ENCODE measurements at regions not wholly inside any gene's neighbourhood (a gene's known extent, or its start where the extent isn't known, plus 50 kb on each side); places are given as distances from the start of the nearest gene placed in this dataset.
A peak's percentile ranks its signal among the peaks of the same experiment; 100 is the strongest.
"Not testable (repeated sequence)": the region's sequence is repeated elsewhere in the genome, so short reads cannot be mapped to it uniquely, and the experiment has no call there.

DNA sequence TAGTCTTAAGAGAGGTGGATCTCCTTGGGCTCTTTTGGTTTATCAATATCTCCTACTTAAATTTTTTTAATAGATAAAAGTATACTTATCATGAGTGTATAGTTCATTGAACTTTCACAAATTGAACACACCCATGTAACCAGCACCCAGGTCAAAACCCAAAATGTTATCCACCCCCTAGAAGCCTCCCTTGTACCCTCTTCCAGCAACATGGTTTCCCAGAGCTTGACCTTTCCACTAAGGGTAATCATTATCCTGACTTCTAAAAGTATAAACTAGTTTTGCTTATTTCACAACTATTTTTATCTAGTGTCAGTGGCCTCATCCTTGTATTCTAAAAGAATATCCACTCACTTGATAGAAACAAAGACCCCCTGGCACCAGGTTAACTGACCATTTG is 106.8 kb downstream of the MDH1 start:
- DNase-seq (ENCODE audit: low read depth in 2 of 2) = no peak

GRCh38 chr2:63696496-63696895 is 107.7 kb downstream of the MDH1 start:
- no peak for DNase-seq (ENCODE audit: low read depth in 2 of 2)

GRCh38 chr2:63697160-63697559 is 108.4 kb downstream of the MDH1 start:
- DNase-seq (ENCODE audit: low read depth in 2 of 2) = no peak

GRCh38 chr2:63698786-63699548 is 110.2 kb downstream of the MDH1 start:
- DNase-seq (ENCODE audit: low read depth in 2 of 2) = peak; percentile 78 to 84

DNA sequence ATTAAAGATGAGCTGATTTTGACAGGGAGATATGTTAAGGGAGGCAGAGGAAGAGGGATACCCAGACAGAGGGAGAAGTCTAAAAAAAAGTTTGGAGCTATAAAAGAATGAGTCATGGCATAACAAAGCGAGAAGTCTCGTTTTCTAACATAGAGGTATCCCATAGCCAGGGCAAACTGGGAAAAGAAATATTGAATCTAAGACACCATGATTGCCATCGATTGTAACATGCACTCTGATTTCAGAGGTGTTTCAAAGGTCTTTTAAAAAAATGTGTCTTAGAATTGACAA is 110.7 kb downstream of the MDH1 start:
- DNase-seq (ENCODE audit: low read depth in 2 of 2) = peak in 1 of 2 donors; percentile 20

DNA sequence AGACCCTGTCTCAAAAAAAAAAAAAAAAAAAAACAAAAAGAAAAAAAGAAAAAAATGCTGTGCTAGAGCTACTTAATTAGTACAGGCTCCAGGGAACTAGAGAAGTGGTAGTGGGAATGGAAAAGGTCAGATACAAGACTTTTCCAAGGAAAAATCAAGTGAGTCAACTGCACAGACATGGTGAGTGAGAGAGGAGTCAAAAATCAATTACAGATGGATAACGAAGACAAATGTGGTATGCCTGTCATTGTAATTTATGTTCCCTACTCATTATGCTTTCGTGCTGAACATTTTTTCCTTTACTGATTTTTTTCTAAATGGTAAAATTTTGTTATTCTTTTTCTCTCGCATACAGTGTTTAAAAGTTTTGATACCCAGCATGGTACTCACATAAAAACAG is 111.5 kb downstream of the MDH1 start:
- no peak for DNase-seq (ENCODE audit: low read depth in 2 of 2)

- no peak for DNase-seq (ENCODE audit: low read depth in 2 of 2)
Measured at GRCh38 chr2:63701406-63701805, 112.6 kb downstream of the MDH1 start.

DNA sequence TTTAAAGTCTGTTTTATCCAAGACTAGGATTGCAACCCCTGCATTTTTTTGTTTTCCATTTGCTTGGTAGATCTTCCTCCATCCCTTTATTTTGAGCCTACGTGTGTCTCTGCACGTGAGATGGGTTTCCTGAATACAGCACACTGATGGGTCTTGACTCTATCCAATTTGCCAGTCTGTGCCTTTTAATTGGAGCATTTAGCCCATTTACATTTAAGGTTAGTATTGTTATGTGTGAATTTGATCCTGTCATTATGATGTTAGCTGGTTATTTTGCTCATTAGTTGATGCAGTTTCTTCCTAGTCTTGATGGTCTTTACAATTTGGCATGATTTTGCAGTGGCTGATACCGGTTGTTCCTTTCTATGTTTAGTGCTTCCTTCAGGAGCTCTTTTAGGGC is 117.3 kb downstream of the MDH1 start:
- DNase-seq (ENCODE audit: low read depth in 2 of 2) = not testable (repeated sequence)

GRCh38 chr2:63710732-63711131 is 122.0 kb downstream of the MDH1 start:
- DNase-seq (ENCODE audit: low read depth in 2 of 2) = no peak

DNA sequence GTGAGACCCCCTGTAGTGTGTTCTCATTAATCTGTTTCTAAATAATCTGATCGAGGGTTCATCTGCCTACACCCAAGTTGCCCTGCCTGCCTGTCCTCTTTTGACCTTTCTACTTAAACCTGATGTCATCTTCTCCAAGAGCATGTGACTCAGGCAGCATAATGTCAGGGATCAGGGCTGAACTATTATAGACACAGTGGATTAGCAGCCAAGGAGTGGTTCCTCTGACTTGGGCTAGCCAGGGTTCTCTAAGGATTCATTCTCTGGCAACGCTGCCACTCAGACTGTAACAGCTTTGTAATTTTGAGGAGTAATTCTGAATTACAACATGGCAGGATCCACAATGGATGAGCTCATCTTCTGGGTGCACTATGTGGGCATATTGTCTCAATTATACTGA is 124.0 kb downstream of the MDH1 start:
- no peak for DNase-seq (ENCODE audit: low read depth in 2 of 2)

DNA sequence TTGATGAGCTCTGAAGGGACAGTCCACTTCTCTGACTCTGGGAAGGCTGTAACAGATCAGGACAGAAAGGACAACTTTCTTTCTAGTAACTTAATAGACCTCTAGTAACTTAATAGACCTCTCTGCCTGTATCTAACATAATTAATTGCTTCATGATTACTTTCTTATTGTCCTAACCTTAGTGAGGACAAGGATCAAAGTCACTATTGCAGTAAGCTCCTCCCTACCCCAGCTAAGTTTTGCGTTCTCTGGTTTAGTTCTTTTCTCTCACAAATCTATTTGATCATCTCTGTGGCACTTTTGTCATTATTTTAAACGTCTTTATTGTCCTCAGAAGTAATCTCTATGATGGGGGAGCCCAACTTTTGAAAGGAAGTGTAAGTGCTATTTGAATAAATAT is 125.5 kb upstream of the UGP2 start:
- DNase-seq (ENCODE audit: low read depth in 2 of 2) = no peak

DNA sequence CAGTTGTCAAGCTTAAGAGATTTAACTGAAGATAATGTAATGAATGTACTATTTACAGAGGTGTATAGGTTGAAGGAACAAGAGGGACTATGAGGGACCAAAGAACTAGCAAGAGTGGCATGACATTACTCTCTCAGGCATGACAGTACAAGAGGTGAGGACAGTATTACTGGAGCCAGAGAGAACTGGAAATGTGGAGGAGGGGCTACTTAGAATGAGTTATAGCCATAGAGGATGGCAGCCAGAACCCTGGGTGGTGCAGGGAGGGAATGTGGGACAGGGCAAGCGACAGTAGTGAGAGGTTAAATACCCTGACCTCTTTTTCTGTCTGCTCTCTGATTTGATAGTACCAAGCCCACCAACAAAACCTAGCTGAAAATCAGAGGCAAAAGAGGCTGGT is 122.6 kb upstream of the UGP2 start:
- no peak for DNase-seq (ENCODE audit: low read depth in 2 of 2)

DNA sequence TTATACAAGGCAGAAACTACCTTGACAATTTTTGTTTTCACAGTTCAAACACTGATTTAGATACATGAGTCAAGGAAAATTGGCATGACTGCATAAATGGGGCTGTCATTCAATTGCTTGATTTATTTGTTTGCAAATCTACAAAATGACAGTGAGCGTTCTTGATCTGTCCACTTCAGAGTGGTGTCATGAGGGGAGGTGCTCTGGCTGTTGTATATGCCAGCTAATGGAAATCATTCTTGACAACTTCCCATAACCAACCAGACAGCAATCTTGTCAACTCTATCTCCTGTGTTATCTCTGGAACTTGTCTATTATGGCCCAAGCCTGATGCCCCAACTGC is 120.6 kb upstream of the UGP2 start:
- peak; percentile 60 to 90 for DNase-seq (ENCODE audit: low read depth in 2 of 2)

- DNase-seq (ENCODE audit: low read depth in 2 of 2) = not testable (repeated sequence)
Measured at GRCh38 chr2:63722284-63722683, 119.4 kb upstream of the UGP2 start.

GRCh38 chr2:63723709-63724108 is 118.0 kb upstream of the UGP2 start:
- DNase-seq (ENCODE audit: low read depth in 2 of 2) = no peak

GRCh38 chr2:63725212-63725611 is 116.5 kb upstream of the UGP2 start:
- not testable (repeated sequence) for DNase-seq (ENCODE audit: low read depth in 2 of 2)

- DNase-seq (ENCODE audit: low read depth in 2 of 2) = peak; percentile 63 to 93
Measured at GRCh38 chr2:63729362-63729761, 112.3 kb upstream of the UGP2 start.

GRCh38 chr2:63729831-63730230 is 111.9 kb upstream of the UGP2 start:
- DNase-seq (ENCODE audit: low read depth in 2 of 2) = no peak

DNA sequence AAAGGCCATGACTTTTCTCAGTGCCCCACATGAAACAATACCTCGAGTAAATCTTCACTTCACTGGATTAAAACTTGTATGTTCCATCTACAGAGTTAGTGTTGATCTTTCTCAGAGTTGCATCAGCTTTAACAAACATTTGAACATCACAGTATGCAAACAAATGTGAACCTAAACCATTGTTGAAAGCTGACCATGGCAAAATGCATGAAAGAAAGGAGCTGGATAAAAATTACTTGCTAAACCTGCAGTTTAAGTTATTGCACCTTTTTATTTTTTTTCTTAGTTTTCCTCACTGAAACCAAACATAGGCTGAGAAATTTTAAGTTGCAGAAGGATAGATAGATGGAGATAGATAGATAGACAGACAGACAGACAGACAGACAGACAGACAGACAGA is 107.2 kb upstream of the UGP2 start:
- DNase-seq (ENCODE audit: low read depth in 2 of 2) = no peak

DNA sequence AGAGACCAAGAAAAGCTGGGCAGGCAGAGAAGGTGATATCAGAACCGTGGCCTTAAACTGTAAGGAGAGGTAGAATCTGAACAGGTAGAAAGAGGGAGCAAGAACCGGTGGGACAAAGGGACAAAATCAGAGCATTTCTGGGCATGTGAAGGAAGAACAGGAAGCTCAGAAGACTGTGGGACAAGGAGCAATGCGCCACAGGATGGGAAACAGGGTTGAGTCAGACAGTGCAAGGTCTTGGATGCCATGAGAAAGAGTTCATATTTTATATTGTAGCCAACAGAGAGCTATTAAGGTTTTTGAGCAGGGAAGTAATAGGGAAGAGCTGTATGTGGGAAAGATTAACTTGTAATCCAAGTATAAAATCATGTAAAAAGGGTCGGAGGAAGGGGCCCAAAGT is 106.4 kb upstream of the UGP2 start:
- peak in 1 of 2 donors; percentile 71 for DNase-seq (ENCODE audit: low read depth in 2 of 2)

DNA sequence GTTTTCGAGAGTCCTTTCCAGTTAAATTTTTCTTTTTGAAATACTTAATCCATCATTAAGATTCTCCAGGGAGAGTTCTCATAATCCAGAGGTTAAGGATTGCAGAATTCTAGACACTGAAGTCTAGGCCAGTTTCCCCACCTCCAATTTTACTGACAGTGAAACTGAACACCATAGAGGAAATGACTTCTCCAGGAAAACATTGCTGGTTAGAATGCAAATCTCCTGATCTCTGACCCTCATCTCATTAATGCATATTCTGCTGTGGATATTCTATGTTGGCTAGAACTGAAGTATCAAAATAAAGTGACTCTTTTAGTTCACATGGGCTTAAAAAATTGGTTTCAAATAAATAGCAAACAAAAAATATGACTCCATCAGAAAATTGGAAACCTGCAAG is 105.8 kb upstream of the UGP2 start:
- peak; percentile 29 to 73 for DNase-seq (ENCODE audit: low read depth in 2 of 2)

DNA sequence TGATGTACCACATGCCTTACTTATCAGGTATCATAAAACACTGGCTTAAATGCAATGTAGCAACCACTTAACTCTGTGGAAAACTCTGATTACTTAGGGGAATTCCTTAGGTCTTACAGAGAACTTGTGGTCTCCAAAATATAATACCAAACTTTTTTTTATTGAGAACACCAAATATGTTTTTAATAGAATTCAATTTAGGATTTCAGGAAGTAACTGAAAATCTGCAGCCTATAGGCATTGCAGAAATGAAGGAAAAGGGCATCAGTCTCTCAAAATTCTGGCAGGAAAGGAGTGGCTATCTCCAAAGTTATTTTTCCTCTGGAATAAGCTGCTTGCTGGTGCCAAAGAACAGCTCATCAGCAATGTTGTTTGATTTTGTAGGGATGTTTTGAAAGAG is 105.3 kb upstream of the UGP2 start:
- DNase-seq (ENCODE audit: low read depth in 2 of 2) = peak in 1 of 2 donors; percentile 53

DNA sequence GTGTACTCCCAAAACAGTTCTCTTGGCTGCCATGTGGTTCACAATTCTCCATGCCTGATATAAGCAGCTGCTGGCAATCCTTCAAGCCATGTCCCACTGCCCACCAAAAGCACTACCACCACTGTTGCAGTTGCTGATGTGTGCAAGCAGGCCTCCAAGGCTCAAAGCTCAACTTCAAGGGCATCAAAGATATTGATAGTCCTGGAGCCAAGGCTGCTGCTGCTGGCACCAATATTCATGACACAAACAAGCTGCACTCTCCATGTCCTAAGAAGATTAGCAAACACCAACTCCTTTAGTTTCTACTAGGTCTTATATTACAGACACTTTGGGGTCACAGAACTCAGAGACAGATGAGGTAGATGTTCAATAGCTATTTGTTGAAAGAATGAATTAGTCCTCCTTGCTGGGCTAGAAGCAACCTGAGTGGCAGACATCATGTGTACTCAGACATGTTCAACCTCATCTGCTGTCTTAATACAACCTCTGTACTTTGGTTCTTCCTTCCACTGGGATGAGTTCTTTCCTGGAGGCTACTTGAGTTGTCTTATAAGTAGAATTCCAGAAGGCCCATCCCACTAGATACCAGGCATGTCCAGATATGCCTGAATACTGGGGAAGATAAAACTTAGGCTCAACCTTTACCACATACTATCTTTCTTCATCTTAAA is 104.5 kb upstream of the UGP2 start:
- no peak for DNase-seq (ENCODE audit: low read depth in 2 of 2)

GRCh38 chr2:63738019-63738418 is 103.7 kb upstream of the UGP2 start:
- peak in 1 of 2 donors; percentile 7 for DNase-seq (ENCODE audit: low read depth in 2 of 2)
